GM06990 (cell line): ENCODE measurements at regions not wholly inside any gene's neighbourhood (a gene's known extent, or its start where the extent isn't known, plus 50 kb on each side); places are given as distances from the start of the nearest gene placed in this dataset.
"Not testable (repeated sequence)": the region's sequence is repeated elsewhere in the genome, so short reads cannot be mapped to it uniquely, and the experiment has no call there.

Experiments
- DNase-seq: peaks from one replicate; pipeline ENCODE4 v3.0.0-alpha.2; 2011; ENCODE audit not compliant: insufficient read length; ENCODE audit errors: extremely low read depth
- H3K27me3 ChIP-seq: replicated peaks from 2 replicates; pipeline ENCODE4 v1.6.0; 2011; ENCODE audit warnings: low read length; ENCODE audit not compliant: control insufficient read depth, insufficient read depth
- H3K36me3 ChIP-seq: 2 replicates; pipeline ENCODE4 v1.5.1; 2011; ENCODE audit warnings: low read length; ENCODE audit not compliant: control insufficient read depth, insufficient read depth
- H3K4me3 ChIP-seq: replicated peaks from 2 replicates; pipeline ENCODE4 v1.5.1; 2011; ENCODE audit warnings: low read depth, mild to moderate bottlenecking, control low read depth, low read length
- CTCF ChIP-seq: IDR thresholded peaks from 2 replicates; pipeline ENCODE4 v1.5.1; 2011; ENCODE audit warnings: low read length, control low read depth, mild to moderate bottlenecking, inconsistent platforms; ENCODE audit not compliant: insufficient read depth, poor library complexity, severe bottlenecking

GRCh38 chr10:29728541-29729049 is 93.8 kb upstream of the SVIL start:
- DNase-seq = no peak
- Histone ChIP-seq H3K4me3 (no peak overlapping the region), H3K36me3 (no peaks in the 10 kb centered on the region), H3K27me3 (no peaks in the 10 kb centered on the region)
- TF ChIP-seq CTCF = no peak

GRCh38 chr10:29725927-29726326 is 91.2 kb upstream of the SVIL start:
- DNase-seq, H3K36me3 ChIP-seq, H3K4me3 ChIP-seq, H3K27me3 ChIP-seq: not testable (repeated sequence)

- DNase-seq = no peak
- Histone ChIP-seq H3K4me3 (no peak overlapping the region), H3K36me3 (no peaks in the 10 kb centered on the region), H3K27me3 (no peaks in the 10 kb centered on the region)
- TF ChIP-seq CTCF = no peak
Measured at GRCh38 chr10:29725133-29725720, 90.5 kb upstream of the SVIL start.

- H3K4me3 ChIP-seq = no peak overlapping the region
- DNase-seq = no peak
- H3K27me3 ChIP-seq = no peaks in the 10 kb centered on the region
- TF ChIP-seq CTCF = no peak
- no peaks in the 10 kb centered on the region for H3K36me3 ChIP-seq
Measured at GRCh38 chr10:29723726-29724125, 89.0 kb upstream of the SVIL start.

- no peak overlapping the region for H3K4me3 ChIP-seq
- no peak for DNase-seq
- TF ChIP-seq CTCF = no peak
- no peaks in the 10 kb centered on the region for H3K27me3 ChIP-seq
- no peaks in the 10 kb centered on the region for H3K36me3 ChIP-seq
Measured at GRCh38 chr10:29722777-29723176, 88.0 kb upstream of the SVIL start.

GRCh38 chr10:29720149-29720548 is 85.4 kb upstream of the SVIL start:
- no peaks in the 10 kb centered on the region for H3K36me3 ChIP-seq
- DNase-seq = no peak
- H3K27me3 ChIP-seq = no peaks in the 10 kb centered on the region
- TF ChIP-seq CTCF = no peak
- H3K4me3 ChIP-seq = no peak overlapping the region
